Suprapubic skin (tissue), 3 donors: ENCODE measurements at regions not wholly inside any gene's neighbourhood (a gene's known extent, or its start where the extent isn't known, plus 50 kb on each side); places are given as distances from the start of the nearest gene placed in this dataset.

Source experiments
- CTCF ChIP-seq, 2 donors: fragments of 200-600 bp in 1 of 2; fragments of 450-650 bp in 1 of 2; sonication (generic) in 1 of 2; IDR thresholded peaks; one replicate each; pipeline ENCODE4 v1.5.1; 2016 to 2019; ENCODE audit warnings: antibody characterized with exemption in 2 of 2, mild to moderate bottlenecking in 1 of 2, moderate library complexity in 1 of 2
- POLR2A ChIP-seq, 2 donors: fragments of 450-650 bp; IDR thresholded peaks; one replicate each; pipeline ENCODE4 v1.6.1; 2017; ENCODE audit warnings: antibody characterized with exemption in 2 of 2, mild to moderate bottlenecking in 2 of 2, moderate library complexity in 2 of 2

- TF ChIP-seq CTCF (IDR thresholded peaks at IDR 0.05) (no peak), POLR2A (IDR thresholded peaks at IDR 0.05) (no peak)
Observed at GRCh38 chr5:119820608-119821007, 191.2 kb downstream of the FAM170A start.
